A549 (cell line): ENCODE measurements at regions not wholly inside any gene's neighbourhood (a gene's known extent, or its start where the extent isn't known, plus 50 kb on each side); places are given as distances from the start of the nearest gene placed in this dataset.

Experiments used
- CTCF ChIP-seq: fragments of >200 bp; sonication (Bioruptor Twin); formaldehyde crosslinking; IDR thresholded peaks from 3 replicates; pipeline ENCODE4 v1.5.1; 2016
- RARB ChIP-seq: fragments of 250-450 bp; sonication (Bioruptor Pico); IDR thresholded peaks from 2 replicates; pipeline ENCODE4 v1.8.0; 2021; ENCODE audit warnings: mild to moderate bottlenecking, moderate library complexity
- TF ChIP-seq, protein P1 (sequence below): IDR thresholded peaks from 2 replicates; pipeline ENCODE4 v1.6.1; 2012

GRCh38 chr12:98243190-98243589 is 272.2 kb upstream of the TMPO start:
- TF ChIP-seq CTCF (no peak), RARB (CRISPR knock-in tag) (no peak)
- TF ChIP-seq, protein P1, sequence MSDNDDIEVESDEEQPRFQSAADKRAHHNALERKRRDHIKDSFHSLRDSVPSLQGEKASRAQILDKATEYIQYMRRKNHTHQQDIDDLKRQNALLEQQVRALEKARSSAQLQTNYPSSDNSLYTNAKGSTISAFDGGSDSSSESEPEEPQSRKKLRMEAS, result no peak
